Small intestine (tissue), 7 donors: ENCODE measurements at regions not wholly inside any gene's neighbourhood (a gene's known extent, or its start where the extent isn't known, plus 50 kb on each side); places are given as distances from the start of the nearest gene placed in this dataset.

Experiments used
- DNase-seq, 2 donors: peaks; one replicate each; pipeline versions ENCODE4 v3.0.0 to v3.0.0-alpha.2; 2013
- FAIRE-seq: peaks from 2 replicates; lab custom pipeline; 2012; peaks lifted over from hg19 to GRCh38; lab: Jason Lieb, UNC
- H3K27ac ChIP-seq, 3 donors: one replicate each; pipeline ENCODE4 v1.5.1; 2013; ENCODE audit warnings: low read length in 2 of 3, mild to moderate bottlenecking in 2 of 3, control low read depth in 1 of 3, inconsistent platforms in 1 of 3, low read depth in 1 of 3, moderate library complexity in 1 of 3
- H3K27me3 ChIP-seq, 3 donors: one replicate each; pipeline ENCODE4 v1.6.1; 2013; ENCODE audit warnings: low read length in 3 of 3, inconsistent platforms in 1 of 3; ENCODE audit not compliant: control insufficient read depth in 3 of 3, insufficient read depth in 3 of 3
- H3K36me3 ChIP-seq, 3 donors: one replicate each; pipeline ENCODE4 v1.6.1; 2013; ENCODE audit warnings: low read length in 3 of 3, inconsistent platforms in 1 of 3, low read depth in 1 of 3, mild to moderate bottlenecking in 1 of 3, moderate library complexity in 1 of 3; ENCODE audit not compliant: control insufficient read depth in 3 of 3, insufficient read depth in 2 of 3
- H3K4me1 ChIP-seq, 3 donors: one replicate each; pipeline ENCODE4 v1.6.1; 2013; ENCODE audit warnings: low read length in 2 of 3, inconsistent platforms in 1 of 3, low read depth in 1 of 3, mild to moderate bottlenecking in 1 of 3, moderate library complexity in 1 of 3; ENCODE audit not compliant: control insufficient read depth in 3 of 3, insufficient read depth in 2 of 3
- H3K4me3 ChIP-seq, 3 donors: one replicate each; pipeline ENCODE4 v1.5.1; 2013; ENCODE audit warnings: low read length in 3 of 3, control low read depth in 1 of 3, inconsistent platforms in 1 of 3, low read depth in 1 of 3, mild to moderate bottlenecking in 1 of 3, moderate library complexity in 1 of 3
- H3K9me3 ChIP-seq, 2 donors: one replicate each; pipeline ENCODE4 v1.6.1; 2013; ENCODE audit warnings: low read depth in 1 of 2, low read length in 1 of 2; ENCODE audit not compliant: control insufficient read depth in 2 of 2, insufficient read depth in 1 of 2
- WGBS, 3 donors: extraction: QIAGEN DNeasy Blood & Tissue Kit; methylation state at CpG; one replicate each; pipeline ENCODE4 v1.1.7; 2013; 5-methylcytosine and 5-hydroxymethylcytosine counted together
- donor health status: healthy with polysubstance abuse.
- donor health status: control.
- donor health status: control.
- donor health status: Bipolar disorder and iron deficiency.
- donor health status: healthy.

- H3K4me1 ChIP-seq = no peaks in the 10 kb centered on the region
- peaks cover 0 to 2% (median 0%) of the 10 kb centered on the region in 3 donors for H3K27me3 ChIP-seq
- 64 to 75% (median 70%) methylated on average over 4 of the region's 4 CpGs for WGBS, 3 donors
- DNase-seq (no peak), FAIRE-seq (no peak)
- H3K4me3 ChIP-seq = no peak overlapping the region
- no peak overlapping the region for H3K27ac ChIP-seq
- H3K9me3 ChIP-seq = no peaks in the 10 kb centered on the region
- H3K36me3 ChIP-seq = no peaks in the 10 kb centered on the region
Observed at GRCh38 chr9:2336055-2336454, 285.5 kb upstream of the VLDLR start.

GRCh38 chr9:2337131-2337530, 284.5 kb upstream of the VLDLR start:
- DNase-seq (no peak), FAIRE-seq (no peak)
- H3K36me3 ChIP-seq = no peaks in the 10 kb centered on the region
- H3K27ac ChIP-seq = no peak overlapping the region
- no peaks in the 10 kb centered on the region for H3K9me3 ChIP-seq
- H3K27me3 ChIP-seq = peaks cover 0 to 1% (median 0%) of the 10 kb centered on the region in 3 donors
- no peaks in the 10 kb centered on the region for H3K4me1 ChIP-seq
- WGBS, 3 donors = 17 to 50% (median 37%) methylated on average over 2 of the region's 2 CpGs
- H3K4me3 ChIP-seq = no peak overlapping the region

GRCh38 chr9:2337627-2338026, 284.0 kb upstream of the VLDLR start:
- Histone ChIP-seq H3K9me3 (no peaks in the 10 kb centered on the region), H3K27ac (no peak overlapping the region), H3K4me1 (no peaks in the 10 kb centered on the region), H3K27me3 (no peaks in the 10 kb centered on the region), H3K36me3 (no peaks in the 10 kb centered on the region), H3K4me3 (no peak overlapping the region)
- FAIRE-seq = no peak
- no peak for DNase-seq
- 77 to 89% (median 79%) methylated on average over 4 of the region's 4 CpGs for WGBS, 3 donors

GRCh38 chr9:2338777-2339365, 282.7 kb upstream of the VLDLR start:
- Histone ChIP-seq H3K27ac (no peak overlapping the region), H3K9me3 (no peaks in the 10 kb centered on the region), H3K4me3 (no peak overlapping the region), H3K4me1 (no peaks in the 10 kb centered on the region), H3K36me3 (no peaks in the 10 kb centered on the region), H3K27me3 (no peaks in the 10 kb centered on the region)
- 59 to 78% (median 66%) methylated on average over 4 of the region's 4 CpGs for WGBS, 3 donors
- DNase-seq = no peak
- no peak for FAIRE-seq

GRCh38 chr9:2339416-2339815, 282.2 kb upstream of the VLDLR start:
- Histone ChIP-seq H3K27ac (no peak overlapping the region), H3K4me3 (no peak overlapping the region), H3K36me3 (no peaks in the 10 kb centered on the region), H3K9me3 (no peaks in the 10 kb centered on the region), H3K4me1 (no peaks in the 10 kb centered on the region), H3K27me3 (no peaks in the 10 kb centered on the region)
- FAIRE-seq = no peak
- no peak for DNase-seq
- 82 to 91% (median 88%) methylated on average over 6 of the region's 6 CpGs for WGBS, 3 donors

GRCh38 chr9:2340046-2340760, 281.4 kb upstream of the VLDLR start:
- 53 to 61% (median 54%) methylated on average over 2 of the region's 2 CpGs for whole genome bisulfite sequencing, 3 donors

GRCh38 chr9:2341126-2341525, 280.5 kb upstream of the VLDLR start:
- no peak for FAIRE-seq
- H3K27me3 ChIP-seq = no peaks in the 10 kb centered on the region
- WGBS, 3 donors = 72 to 86% (median 81%) methylated on average over 3 of the region's 3 CpGs

More at GRCh38 chr9:2340046-2340760, 281.4 kb upstream of the VLDLR start:
- DNase-seq (no peak), FAIRE-seq (no peak)
- no peaks in the 10 kb centered on the region for H3K36me3 ChIP-seq
- H3K4me1 ChIP-seq = no peaks in the 10 kb centered on the region
- H3K27me3 ChIP-seq = no peaks in the 10 kb centered on the region
- H3K4me3 ChIP-seq = no peak overlapping the region
- H3K9me3 ChIP-seq = no peaks in the 10 kb centered on the region
- H3K27ac ChIP-seq = no peak overlapping the region

GRCh38 chr9:2341956-2342355, 279.6 kb upstream of the VLDLR start:
- DNase-seq (no peak), FAIRE-seq (no peak)
- H3K4me1 ChIP-seq = no peaks in the 10 kb centered on the region
- H3K27ac ChIP-seq = no peak overlapping the region
- no peaks in the 10 kb centered on the region for H3K27me3 ChIP-seq
- H3K36me3 ChIP-seq = no peaks in the 10 kb centered on the region
- H3K9me3 ChIP-seq = no peaks in the 10 kb centered on the region
- WGBS, 3 donors = 41 to 74% (median 52%) methylated on average over 1 of the region's 1 CpG
- H3K4me3 ChIP-seq = no peak overlapping the region

More at GRCh38 chr9:2341126-2341525, 280.5 kb upstream of the VLDLR start:
- H3K36me3 ChIP-seq = no peaks in the 10 kb centered on the region
- no peak overlapping the region for H3K4me3 ChIP-seq
- H3K9me3 ChIP-seq = no peaks in the 10 kb centered on the region
- no peak overlapping the region for H3K27ac ChIP-seq
- no peak for DNase-seq
- H3K4me1 ChIP-seq = no peaks in the 10 kb centered on the region
